Neural cell (in vitro differentiated cells): ENCODE measurements at regions not wholly inside any gene's neighbourhood (a gene's known extent, or its start where the extent isn't known, plus 50 kb on each side); places are given as distances from the start of the nearest gene placed in this dataset.
A peak's percentile ranks its signal among the peaks of the same experiment; 100 is the strongest.

Experiments used
- H2AFZ ChIP-seq: fragments of 200-600, 300-800 bp; sonication (generic), shearing (Covaris generic); 2 replicates; pipeline ENCODE4 v1.6.0; 2014; ENCODE audit warnings: low read depth, mild to moderate bottlenecking, antibody characterized with exemption, low read length, moderate library complexity
- H3F3A ChIP-seq: fragments of 200-600 bp; shearing (Covaris generic); 2 replicates; pipeline ENCODE4 v1.6.1; 2016; ENCODE audit warnings: mild to moderate bottlenecking, moderate library complexity, mixed read lengths, antibody characterized with exemption, low read length; ENCODE audit not compliant: insufficient read depth, poor library complexity, severe bottlenecking
- H3K27ac ChIP-seq: fragments of 200-600, 300-800 bp; sonication (generic), shearing (Covaris generic); 2 replicates; pipeline ENCODE4 v1.5.1; 2014; ENCODE audit warnings: mild to moderate bottlenecking, low read length, moderate library complexity
- H3K27me3 ChIP-seq: fragments of 300-800, 200-600 bp; sonication (generic), shearing (Covaris generic); 2 replicates; pipeline ENCODE4 v1.6.0; 2014; ENCODE audit warnings: mild to moderate bottlenecking, low read depth, low read length, moderate library complexity; ENCODE audit not compliant: insufficient read depth
- H3K36me3 ChIP-seq: fragments of 300-800, 200-600 bp; sonication (generic), shearing (Covaris generic); 2 replicates; pipeline ENCODE4 v1.5.1; 2014; ENCODE audit warnings: mild to moderate bottlenecking, antibody characterized with exemption, low read length, moderate library complexity; ENCODE audit not compliant: insufficient read depth
- H3K4me2 ChIP-seq: fragments of 300-800, 200-600 bp; sonication (generic), shearing (Covaris generic); 2 replicates; pipeline ENCODE4 v1.6.0; 2014; ENCODE audit warnings: mild to moderate bottlenecking, low read length
- H3K4me3 ChIP-seq: fragments of 300-800, 200-600 bp; sonication (generic), shearing (Covaris generic); 2 replicates; pipeline ENCODE4 v1.5.1; 2014; ENCODE audit warnings: mild to moderate bottlenecking, low read length, moderate library complexity
- H3K79me2 ChIP-seq: fragments of 200-600 bp; shearing (Covaris generic); replicated peaks from 2 replicates; pipeline ENCODE4 v1.6.0; 2014; ENCODE audit warnings: mild to moderate bottlenecking, low read length, moderate library complexity; ENCODE audit not compliant: insufficient read depth
- H3K9ac ChIP-seq: fragments of 300-800, 200-600 bp; sonication (generic), shearing (Covaris generic); 2 replicates; pipeline ENCODE4 v1.6.1; 2016; ENCODE audit warnings: mild to moderate bottlenecking, low read length, mixed read lengths
- H3K9me2 ChIP-seq: fragments of 200-600 bp; shearing (Covaris generic); 2 replicates; pipeline ENCODE4 v1.6.1; 2016; ENCODE audit warnings: mild to moderate bottlenecking, low read length, mixed read lengths; ENCODE audit not compliant: insufficient read depth
- H3K9me3 ChIP-seq: fragments of 200-600, 300-800 bp; sonication (generic), shearing (Covaris generic); 2 replicates; pipeline ENCODE4 v1.6.1; 2016; ENCODE audit warnings: mild to moderate bottlenecking, mixed run types, low read length, moderate library complexity, mixed read lengths
- H4K20me1 ChIP-seq: fragments of 200-600 bp; shearing (Covaris generic); 2 replicates; pipeline ENCODE4 v1.6.1; 2016; ENCODE audit warnings: mild to moderate bottlenecking, mixed run types; ENCODE audit not compliant: insufficient read depth
- CTCF ChIP-seq: fragments of 450-650 bp; IDR thresholded peaks from 2 replicates; pipeline ENCODE4 v1.5.1; 2014; ENCODE audit warnings: antibody characterized with exemption, mild to moderate bottlenecking, moderate library complexity; ENCODE audit not compliant: poor library complexity, severe bottlenecking
- EP300 ChIP-seq: fragments of 450-650 bp; conservative IDR thresholded peaks from 2 replicates; pipeline ENCODE4 v1.6.1; 2014; ENCODE audit warnings: antibody characterized with exemption, mild to moderate bottlenecking, moderate library complexity; ENCODE audit not compliant: poor library complexity, severe bottlenecking
- EZH2 ChIP-seq: fragments of 200-600, 300-800 bp; shearing (Covaris generic), sonication (generic); IDR thresholded peaks from 2 replicates; pipeline ENCODE4 v1.6.1; 2014; ENCODE audit warnings: antibody characterized with exemption, low read length, borderline replicate concordance, mild to moderate bottlenecking; ENCODE audit not compliant: insufficient read depth, poor library complexity, severe bottlenecking
- MXI1 ChIP-seq: fragments of 450-650 bp; conservative IDR thresholded peaks from 2 replicates; pipeline ENCODE4 v1.6.1; 2014; ENCODE audit warnings: antibody characterized with exemption, mild to moderate bottlenecking; ENCODE audit not compliant: poor library complexity, severe bottlenecking
- POLR2AphosphoS5 ChIP-seq: IDR thresholded peaks from 2 replicates; pipeline ENCODE4 v1.6.1; 2012
- RAD21 ChIP-seq: fragments of 450-650 bp; conservative IDR thresholded peaks from 2 replicates; pipeline ENCODE4 v1.6.1; 2014; ENCODE audit warnings: antibody characterized with exemption, mild to moderate bottlenecking, moderate library complexity
- REST ChIP-seq: IDR thresholded peaks from 2 replicates; pipeline ENCODE4 v1.6.1; 2012; ENCODE audit warnings: borderline replicate concordance
- SMC3 ChIP-seq: fragments of 450-650 bp; conservative IDR thresholded peaks from 2 replicates; pipeline ENCODE4 v1.6.1; 2014; ENCODE audit warnings: antibody characterized with exemption, mild to moderate bottlenecking, moderate library complexity; ENCODE audit not compliant: poor library complexity
- TAF1 ChIP-seq: IDR thresholded peaks from 2 replicates; pipeline ENCODE4 v1.6.1; 2012; ENCODE audit warnings: low read depth

- Histone ChIP-seq H3K9ac (no peak overlapping the region), H3K4me2 (no peak overlapping the region), H2AFZ (no peak overlapping the region), H3K27ac (no peak overlapping the region), H3K36me3 (no peaks in the 10 kb centered on the region), H3K9me2 (no peaks in the 10 kb centered on the region), H3K27me3 (no peaks in the 10 kb centered on the region), H3F3A (no peaks in the 10 kb centered on the region), H3K79me2 (no peaks in the 10 kb centered on the region), H3K4me3 (no peak overlapping the region), H4K20me1 (no peaks in the 10 kb centered on the region), H3K9me3 (no peaks in the 10 kb centered on the region)
- TF ChIP-seq POLR2AphosphoS5 (no peak), CTCF (peak; percentile 61), EZH2 (no peak), RAD21 (peak; percentile 69), SMC3 (peak; percentile 69)
Measured at GRCh38 chr10:80945264-80945880, 407.7 kb downstream of the SH2D4B start.

GRCh38 chr10:80946073-80946472 lies 408.4 kb downstream of the SH2D4B start:
- Histone ChIP-seq H4K20me1 (no peaks in the 10 kb centered on the region), H3K36me3 (no peaks in the 10 kb centered on the region), H2AFZ (no peak overlapping the region), H3K79me2 (no peaks in the 10 kb centered on the region), H3F3A (no peaks in the 10 kb centered on the region), H3K9me3 (no peaks in the 10 kb centered on the region), H3K27me3 (no peaks in the 10 kb centered on the region), H3K4me3 (no peak overlapping the region), H3K4me2 (no peak overlapping the region), H3K9me2 (no peaks in the 10 kb centered on the region), H3K27ac (no peak overlapping the region), H3K9ac (no peak overlapping the region)
- TF ChIP-seq SMC3 (no peak), CTCF (no peak), EZH2 (no peak), POLR2AphosphoS5 (no peak), TAF1 (no peak), MXI1 (no peak), RAD21 (no peak), REST (no peak), EP300 (no peak)
